ENCODE measurements at regions not wholly inside any gene's neighbourhood (a gene's known extent, or its start where the extent isn't known, plus 50 kb on each side); places are given as distances from the start of the nearest gene placed in this dataset.
"Not testable (repeated sequence)": the region's sequence is repeated elsewhere in the genome, so short reads cannot be mapped to it uniquely, and the experiment has no call there.

GRCh38 chr10:2592360-2593160, 474.8 kb upstream of the PFKP start:
- no peak for DNase-seq (ENCODE audit: low read depth in 4 of 4, low spot score in 2 of 4)

DNA sequence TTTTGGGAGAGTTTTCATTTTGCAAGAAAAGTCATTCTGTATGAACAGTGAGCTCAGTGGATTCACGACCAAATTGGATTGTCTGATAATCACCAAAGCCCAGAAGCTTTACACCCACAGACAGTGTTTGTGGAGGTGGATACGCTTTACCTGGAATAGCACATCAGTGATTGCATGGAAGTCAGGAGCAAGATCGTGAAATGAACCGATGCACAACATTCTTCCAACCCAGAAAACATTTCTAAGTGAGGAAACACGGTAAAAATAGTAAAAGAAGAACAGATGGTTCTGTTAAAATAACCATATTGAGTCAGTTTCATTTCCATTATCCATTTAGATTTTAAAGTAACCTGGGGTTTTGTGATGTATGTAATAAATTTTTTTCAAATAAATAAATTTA, 478.2 kb upstream of the PFKP start:
- no peak for DNase-seq (ENCODE audit: low read depth in 4 of 4, low spot score in 2 of 4)

- DNase-seq (ENCODE audit: low read depth in 4 of 4, low spot score in 2 of 4) = no peak
Measured at GRCh38 chr10:2584385-2584784, 483.0 kb upstream of the PFKP start.

DNA sequence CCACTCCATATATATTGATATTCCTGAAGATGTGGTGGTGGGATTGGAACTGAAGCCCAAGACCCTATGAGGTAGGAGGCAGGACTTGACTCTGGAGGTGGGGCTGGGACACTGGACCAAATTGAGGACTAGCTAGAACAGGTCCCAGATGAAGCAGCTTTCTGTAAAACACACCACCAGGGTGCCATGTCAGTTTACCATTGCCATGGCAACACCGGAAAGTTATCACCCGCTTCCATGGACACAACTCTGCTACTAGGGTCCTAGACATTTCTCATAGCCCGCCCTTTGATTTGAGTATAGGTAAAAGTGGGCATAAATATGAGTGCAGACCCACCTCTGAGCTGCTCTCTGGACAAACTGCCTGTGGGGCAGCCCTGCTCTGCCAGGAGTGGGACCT, 490.5 kb upstream of the PFKP start:
- DNase-seq (ENCODE audit: low read depth in 4 of 4, low spot score in 2 of 4) = no peak

GRCh38 chr10:2575460-2575859, 491.9 kb upstream of the PFKP start:
- no peak for DNase-seq (ENCODE audit: low read depth in 4 of 4, low spot score in 2 of 4)

DNA sequence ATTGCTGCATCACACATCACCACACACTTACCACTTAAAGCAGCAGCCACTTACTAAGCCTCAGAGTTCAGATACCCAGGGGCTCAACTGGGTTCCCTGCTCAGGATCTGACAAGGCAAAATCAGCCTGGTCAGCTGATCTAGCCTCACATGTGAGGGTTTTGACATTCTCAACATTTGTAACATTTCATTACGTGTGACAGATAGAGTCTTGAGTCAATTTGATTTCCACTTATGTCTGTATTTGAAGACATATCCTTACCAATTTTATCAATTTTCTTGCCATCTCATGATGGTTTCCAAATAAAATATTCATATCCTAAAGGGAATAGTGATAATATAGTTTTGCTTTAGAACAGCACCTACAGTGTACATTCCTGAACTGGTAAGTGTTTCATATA, 494.7 kb upstream of the PFKP start:
- DNase-seq (ENCODE audit: low read depth in 4 of 4, low spot score in 2 of 4) = no peak

GRCh38 chr10:2556883-2557282, 510.5 kb upstream of the PFKP start:
- DNase-seq (ENCODE audit: low read depth in 4 of 4, low spot score in 2 of 4) = no peak

DNA sequence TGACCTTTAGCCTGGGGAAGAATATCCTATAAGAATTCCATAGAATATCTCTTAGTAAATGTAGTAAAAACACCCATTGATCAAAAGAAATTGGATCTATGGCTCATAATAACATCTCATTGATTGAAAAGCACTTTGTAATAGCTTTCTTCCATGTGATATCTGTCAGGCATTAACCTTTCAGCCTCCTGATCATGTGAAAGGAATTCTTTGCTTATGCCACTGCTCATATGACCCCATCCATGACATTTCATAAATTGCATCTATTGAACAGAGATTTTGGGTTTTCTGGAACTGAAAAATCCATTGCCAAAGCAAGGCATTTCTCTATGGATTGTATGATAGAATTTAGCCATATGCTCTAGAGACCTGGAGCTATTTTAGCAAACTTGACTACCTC, 519.3 kb upstream of the PFKP start:
- DNase-seq (ENCODE audit: low read depth in 4 of 4, low spot score in 2 of 4) = no peak

- DNase-seq (ENCODE audit: low read depth in 4 of 4, low spot score in 2 of 4) = no peak
Measured at GRCh38 chr10:2547606-2548005, 519.7 kb upstream of the PFKP start.

DNA sequence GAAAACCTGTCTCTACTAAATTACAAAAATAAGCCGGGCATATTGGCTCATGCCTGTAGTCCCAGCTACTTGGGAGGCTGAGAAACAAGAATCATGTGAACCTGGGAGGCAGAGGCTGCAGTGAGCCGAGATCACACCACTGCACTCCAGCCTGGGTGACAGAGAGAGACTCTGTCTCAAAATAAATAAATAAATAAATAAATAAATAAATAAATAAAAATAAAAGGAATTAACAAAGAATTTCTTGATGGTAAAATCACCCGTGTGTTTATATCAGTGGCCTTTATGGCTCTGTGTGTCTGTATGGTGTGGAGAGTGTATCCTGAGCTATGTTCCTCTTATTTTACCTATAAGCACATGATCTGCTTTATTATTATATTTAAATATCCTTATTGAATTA, 520.5 kb upstream of the PFKP start:
- not testable (repeated sequence) for DNase-seq (ENCODE audit: low read depth in 4 of 4, low spot score in 2 of 4)

- no peak for DNase-seq (ENCODE audit: low read depth in 4 of 4, low spot score in 2 of 4)
Measured at GRCh38 chr10:2543974-2544373, 523.4 kb upstream of the PFKP start.

DNA sequence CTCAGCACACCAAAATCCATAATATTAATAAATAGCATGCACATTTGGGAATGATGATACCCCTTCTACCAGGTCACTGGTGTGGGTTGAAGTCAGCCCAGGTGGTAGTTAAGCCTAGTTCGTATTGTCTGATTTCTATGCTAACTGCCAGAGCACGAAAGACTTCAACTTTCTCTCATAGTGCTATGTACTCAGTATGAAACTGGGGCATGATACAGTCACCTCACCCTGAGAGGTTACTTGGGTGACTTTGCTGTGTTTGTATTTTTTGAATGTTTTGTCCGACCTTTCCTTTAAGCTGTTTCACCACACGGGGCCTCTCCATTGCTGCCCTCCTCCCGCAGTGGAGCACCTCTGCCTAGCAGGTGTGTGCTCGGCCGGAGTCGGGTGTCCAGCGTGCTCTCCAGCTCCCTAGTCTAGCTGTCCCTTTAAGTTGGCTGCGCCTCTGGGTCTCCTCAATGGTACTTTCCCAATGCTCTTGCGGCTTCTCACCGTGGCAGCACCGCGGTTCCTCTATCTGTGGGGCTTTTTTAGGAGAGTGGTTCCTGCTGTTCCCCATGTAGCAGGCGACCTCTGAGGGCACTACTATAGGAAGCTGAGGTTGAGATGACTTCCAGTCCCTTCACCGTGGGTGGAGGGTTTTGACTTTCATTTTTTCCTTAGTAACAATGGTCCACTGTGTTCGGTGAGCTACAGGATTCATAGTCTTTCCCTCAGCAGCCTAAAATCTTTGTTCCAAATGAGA, 524.0 kb upstream of the PFKP start:
- no peak for DNase-seq (ENCODE audit: low read depth in 4 of 4, low spot score in 2 of 4)

DNA sequence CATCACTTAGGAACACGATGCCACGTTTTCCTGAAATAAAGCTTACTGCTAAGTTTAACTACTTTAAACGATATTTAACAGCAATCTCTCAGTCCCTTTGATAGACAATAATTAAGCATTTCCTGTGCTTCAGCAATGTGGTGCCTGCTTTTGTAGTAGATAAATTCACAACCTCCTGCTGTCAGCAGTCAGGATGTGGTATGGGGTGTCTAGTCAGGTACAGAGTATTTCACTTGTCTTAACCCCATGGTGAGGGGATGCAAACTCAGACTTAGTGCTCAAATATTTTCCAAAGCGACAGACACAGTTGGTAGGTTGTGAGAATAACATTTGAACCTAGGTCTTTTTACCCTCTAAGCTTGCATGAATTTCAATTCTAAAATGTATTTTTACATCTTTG, 526.2 kb upstream of the PFKP start:
- no peak for DNase-seq (ENCODE audit: low read depth in 4 of 4, low spot score in 2 of 4)

GRCh38 chr10:2529945-2530344, 537.4 kb upstream of the PFKP start:
- no peak for DNase-seq (ENCODE audit: low read depth in 4 of 4, low spot score in 2 of 4)

- no peak for DNase-seq (ENCODE audit: low read depth in 4 of 4, low spot score in 2 of 4)
Measured at GRCh38 chr10:2525781-2526180, 541.6 kb upstream of the PFKP start.

- DNase-seq (ENCODE audit: low read depth in 4 of 4, low spot score in 2 of 4) = no peak
Measured at GRCh38 chr10:2519139-2519538, 548.2 kb upstream of the PFKP start.

DNA sequence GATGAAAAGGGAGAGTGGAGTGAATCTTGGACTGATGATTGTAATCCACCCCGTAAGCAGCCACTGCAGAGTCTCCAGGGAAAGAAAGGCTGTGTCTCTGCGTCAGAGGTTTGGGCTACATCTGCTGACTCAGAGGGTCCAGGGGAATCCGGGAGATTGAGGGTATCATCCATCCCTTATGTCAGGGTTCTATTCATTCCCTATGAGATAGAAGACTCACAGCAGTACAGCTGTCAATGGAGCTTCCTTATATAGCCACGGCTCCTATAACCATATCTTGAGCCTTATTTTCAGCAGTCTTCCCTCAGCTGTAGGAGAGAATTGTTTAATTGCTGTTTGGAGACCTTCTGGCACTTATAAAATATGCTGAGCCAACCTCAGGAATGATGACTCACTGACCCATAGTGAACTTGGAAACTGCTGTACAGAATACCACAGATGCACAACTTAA, 558.2 kb upstream of the PFKP start:
- no peak for DNase-seq (ENCODE audit: low read depth in 4 of 4, low spot score in 2 of 4)

DNA sequence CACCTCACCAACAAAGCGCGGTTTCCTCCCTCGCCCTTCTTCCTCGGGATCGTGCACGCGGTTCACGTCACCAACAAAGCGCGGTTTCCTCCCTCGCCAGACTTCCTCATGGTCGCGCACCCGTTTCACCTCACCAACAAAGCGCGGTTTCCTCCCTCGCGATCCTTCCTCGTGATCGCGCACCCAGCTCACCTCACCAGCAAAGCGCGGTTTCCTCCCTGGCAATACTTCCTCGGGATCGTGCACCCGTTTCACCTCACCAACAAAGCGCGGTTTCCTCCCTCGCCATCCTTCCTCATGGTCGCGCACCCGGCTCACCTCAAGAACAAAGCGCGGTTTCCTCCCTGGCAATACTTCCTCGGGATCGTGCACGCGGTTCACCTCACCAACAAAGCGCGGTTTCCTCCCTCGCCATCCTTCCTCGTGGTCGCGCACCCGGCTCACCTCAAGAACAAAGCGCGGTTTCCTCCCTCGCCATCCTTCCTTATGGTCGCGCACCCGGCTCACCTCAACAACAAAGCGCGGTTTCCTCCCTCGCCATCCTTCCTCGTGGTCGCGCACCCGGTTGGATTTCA, 565.9 kb upstream of the PFKP start:
- DNase-seq (ENCODE audit: low read depth in 4 of 4, low spot score in 2 of 4) = not testable (repeated sequence)

DNA sequence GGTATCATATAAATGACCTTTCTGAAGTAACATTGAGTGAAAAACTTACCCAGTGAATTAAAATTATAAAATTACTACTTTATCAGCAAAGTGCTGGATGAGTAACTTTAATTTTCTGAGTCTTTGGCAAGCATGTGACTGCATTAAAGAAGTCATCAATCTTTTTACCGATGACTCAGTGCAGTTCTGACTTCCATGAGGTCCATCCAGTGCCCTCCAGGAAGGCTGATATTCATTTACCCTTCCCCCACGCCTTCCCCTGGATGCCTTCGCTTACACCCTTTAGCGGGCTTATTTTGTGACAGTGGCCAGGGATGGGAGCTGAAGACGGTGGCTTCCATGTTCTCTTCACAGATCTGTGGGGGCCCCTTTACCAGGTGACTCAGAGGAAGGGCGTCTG, 572.9 kb upstream of the PFKP start:
- DNase-seq (ENCODE audit: low read depth in 4 of 4, low spot score in 2 of 4) = no peak

DNA sequence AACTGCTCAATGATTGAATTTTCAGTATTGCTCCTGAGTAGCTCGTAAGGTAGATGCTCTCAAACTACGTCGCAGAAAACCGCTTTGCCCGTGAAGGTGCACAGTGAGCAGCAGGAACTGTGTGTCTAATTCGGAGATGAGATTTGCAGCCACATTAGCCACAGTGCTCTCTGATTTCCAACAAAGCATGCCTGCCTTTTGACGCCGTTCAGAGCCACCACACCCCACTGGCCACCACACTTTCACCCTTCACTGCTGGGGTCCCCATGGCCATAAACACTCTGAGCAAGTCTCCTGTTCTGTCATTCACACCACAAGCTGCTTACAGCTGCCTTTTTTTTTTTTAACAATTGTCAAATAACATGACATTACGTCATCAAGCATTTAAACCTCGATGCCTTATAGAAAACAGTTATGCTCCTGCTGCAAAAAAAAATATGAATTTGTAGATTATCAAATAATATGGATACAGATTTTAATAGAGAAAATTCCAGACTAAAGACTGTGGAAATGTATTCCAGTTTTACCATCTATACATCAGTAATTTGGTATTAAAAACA, 578.8 kb upstream of the PFKP start:
- DNase-seq (ENCODE audit: low read depth in 4 of 4, low spot score in 2 of 4) = no peak

DNA sequence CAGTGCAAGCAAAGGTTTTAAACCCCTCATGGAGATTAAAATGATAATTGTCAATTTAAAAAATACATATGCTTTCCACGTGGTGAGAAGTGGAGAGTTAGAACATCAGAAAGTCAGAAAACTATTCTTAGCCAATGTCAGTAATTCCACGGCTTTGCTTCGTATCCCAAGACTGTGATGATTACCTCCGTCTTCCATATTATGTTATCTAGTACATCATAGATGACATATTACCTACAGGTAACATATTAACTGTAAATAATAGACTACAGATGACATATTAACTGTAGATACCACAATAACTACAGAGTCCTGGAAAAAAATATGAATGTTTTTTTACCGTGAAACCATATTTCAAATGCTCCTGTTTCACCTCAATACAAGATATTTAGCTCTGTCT, 579.4 kb upstream of the PFKP start:
- no peak for DNase-seq (ENCODE audit: low read depth in 4 of 4, low spot score in 2 of 4)

- DNase-seq (ENCODE audit: low read depth in 4 of 4, low spot score in 2 of 4) = no peak
Measured at GRCh38 chr10:2478656-2479055, 588.7 kb upstream of the PFKP start.
